HG03095 (cell line): ENCODE measurements at regions not wholly inside any gene's neighbourhood (a gene's known extent, or its start where the extent isn't known, plus 50 kb on each side); places are given as distances from the start of the nearest gene placed in this dataset.
A peak's percentile ranks its signal among the peaks of the same experiment; 100 is the strongest.

ENCODE experiments used
- ATAC-seq: cut with Tn5 transposase; IDR thresholded peaks from one replicate; pipeline ENCODE4 v1.9.1; 2021; ENCODE audit warnings: moderate library complexity; ENCODE audit not compliant: unreplicated experiment

DNA sequence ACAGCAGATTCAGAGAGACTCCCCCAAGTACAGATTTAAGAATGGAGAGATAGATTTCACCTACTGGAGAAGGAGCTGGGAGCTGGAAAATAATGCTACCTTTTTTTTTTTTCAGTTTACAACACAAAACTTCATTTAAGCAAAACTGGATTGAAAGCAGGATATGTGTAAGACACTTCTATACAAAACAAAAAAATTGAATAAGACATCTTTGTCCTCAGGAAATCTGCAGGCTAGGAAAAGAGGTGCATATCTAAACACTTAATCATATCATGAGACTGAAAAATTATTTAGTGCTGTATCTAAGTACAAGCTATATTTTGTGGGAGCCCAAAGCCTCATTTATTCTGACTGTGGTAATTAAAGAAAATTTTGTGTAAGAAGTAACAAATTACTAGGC, 516.1 kb downstream of the ZIC1 start:
- no peak for ATAC-seq

DNA sequence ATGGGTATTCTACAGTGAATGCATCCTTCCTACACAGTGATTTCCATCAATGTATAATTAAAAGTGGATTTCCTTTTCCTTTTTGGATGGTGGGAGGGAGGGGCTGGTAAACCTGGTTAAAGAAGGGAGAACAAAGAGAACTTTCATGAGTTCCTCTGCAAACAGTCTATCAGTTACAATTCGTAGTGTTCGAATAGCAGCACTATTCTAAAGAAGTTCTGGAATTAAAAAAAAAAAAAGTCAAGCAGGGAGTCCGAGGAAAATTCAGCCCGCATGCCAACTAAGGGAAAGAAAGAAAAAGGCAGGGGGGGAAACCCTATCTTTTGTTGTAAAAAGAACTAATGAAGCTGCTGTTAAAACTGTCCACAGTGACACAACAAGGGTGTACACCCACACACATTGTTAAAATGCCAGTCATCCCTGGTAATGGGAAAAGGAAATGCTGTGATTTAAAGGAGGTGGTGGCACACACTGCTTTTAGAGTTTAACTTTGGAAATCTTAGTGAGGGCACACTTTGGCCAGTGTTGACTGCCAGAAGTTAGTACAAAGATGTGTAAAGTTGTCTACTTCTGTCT, 521.2 kb downstream of the ZIC1 start:
- ATAC-seq, result no peak

DNA sequence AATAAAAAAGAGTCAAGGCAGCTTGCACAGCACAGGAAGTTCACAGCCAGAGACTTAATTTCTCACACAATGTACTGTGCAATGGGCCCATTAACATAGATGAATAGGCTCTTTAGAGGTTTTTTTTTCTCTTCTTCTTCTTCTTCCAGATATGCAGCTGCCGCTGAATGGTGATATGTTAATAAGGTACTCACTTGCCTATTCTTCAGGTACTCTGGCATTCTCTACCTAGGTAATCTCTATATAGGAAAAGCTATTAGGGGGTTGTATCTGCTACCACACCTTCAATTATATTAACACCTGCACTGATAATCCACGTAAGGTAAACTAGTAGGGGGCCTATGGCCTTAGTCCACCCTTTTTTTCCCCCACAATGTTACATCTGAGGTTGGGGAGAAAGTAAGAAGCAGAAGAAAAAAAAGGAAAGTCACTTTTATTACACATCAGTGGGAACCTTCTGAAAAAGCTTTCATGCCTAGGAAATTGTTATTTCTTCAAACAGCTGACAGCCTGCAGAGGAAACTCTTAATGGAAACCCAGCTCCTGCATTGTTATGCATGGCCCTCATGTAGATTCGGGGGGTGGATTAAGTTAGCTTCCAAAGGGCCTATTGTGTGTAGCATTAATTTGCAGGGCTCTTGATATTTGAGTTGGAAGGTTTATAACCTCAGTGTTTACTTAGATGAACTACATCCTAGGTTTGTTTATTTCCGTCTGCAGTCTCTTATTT, 525.5 kb downstream of the ZIC1 start:
- no peak for ATAC-seq

DNA sequence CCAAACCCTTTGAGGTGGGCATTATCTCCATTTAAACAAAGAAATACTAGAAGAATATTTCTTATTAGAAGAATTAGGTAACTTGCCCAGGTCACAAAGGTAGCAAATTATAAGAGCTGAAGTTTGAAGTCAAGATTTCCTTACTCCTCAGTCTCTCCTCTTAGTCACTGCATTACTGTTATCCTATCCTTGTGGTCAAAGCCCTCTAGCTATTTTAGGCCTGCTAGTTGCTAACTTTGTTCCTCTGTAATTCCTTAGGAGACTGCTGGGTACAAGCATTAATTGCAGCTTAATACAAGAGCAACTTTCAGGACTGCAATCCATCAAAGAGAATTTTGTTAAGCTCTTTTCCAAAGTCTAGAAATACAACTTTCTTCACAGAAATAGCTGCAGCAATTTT, 528.2 kb downstream of the ZIC1 start:
- ATAC-seq, result no peak

DNA sequence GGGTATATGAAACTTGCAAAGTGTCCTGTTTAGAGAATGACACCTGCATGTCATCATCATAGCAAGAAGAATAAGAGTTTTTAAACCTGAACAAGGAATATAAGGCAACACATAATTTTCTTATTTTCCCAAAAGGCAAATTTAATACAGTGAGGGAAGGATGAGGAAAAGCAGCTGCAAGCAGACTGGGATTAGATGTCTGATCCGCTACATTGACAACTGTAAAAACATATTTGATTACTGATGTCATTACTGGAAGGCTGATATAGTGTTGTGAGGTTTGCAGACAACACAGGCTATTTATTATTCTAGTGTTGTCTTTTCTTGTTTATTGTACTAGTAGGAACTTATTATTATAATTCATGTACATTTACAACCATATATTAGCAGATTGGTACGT, 528.7 kb downstream of the ZIC1 start:
- ATAC-seq, result no peak

DNA sequence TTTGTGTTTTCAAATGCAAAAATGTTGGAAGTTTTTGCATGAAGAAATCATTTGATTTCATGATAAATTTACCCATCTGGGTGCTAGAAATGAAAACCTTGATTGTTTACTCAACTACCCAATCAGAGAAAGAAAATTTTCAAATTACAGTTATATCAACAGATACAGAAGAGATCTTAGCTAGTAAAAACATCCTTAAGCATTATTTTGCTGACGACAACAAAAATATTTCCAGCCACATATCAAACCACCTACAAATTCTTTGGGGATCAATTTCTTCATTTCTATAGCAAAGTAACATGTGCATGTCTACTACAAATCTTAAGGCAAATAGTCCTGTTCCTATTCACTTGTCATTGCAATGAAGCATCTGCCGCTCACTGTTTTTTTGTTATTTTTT, 530.3 kb downstream of the ZIC1 start:
- ATAC-seq, result no peak

DNA sequence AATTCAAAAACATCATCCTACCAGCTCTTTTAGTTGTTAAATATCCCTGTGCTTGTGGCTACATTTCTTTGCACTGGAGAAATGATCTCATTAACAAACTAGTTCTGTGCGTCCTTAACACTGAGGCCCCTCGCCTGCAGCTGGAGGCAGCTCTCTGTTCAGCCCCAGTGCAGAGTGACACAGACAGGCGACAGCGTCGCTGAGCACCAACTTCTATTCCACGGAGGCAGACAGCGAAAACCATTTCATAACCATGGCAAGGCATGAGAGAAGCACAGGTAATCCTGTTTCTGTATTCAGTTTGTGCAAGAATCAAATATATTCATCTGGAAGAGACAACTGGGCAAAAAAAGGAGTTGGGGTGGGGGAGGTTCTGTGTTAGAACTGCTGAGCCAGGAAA, 530.7 kb downstream of the ZIC1 start:
- ATAC-seq, result no peak

DNA sequence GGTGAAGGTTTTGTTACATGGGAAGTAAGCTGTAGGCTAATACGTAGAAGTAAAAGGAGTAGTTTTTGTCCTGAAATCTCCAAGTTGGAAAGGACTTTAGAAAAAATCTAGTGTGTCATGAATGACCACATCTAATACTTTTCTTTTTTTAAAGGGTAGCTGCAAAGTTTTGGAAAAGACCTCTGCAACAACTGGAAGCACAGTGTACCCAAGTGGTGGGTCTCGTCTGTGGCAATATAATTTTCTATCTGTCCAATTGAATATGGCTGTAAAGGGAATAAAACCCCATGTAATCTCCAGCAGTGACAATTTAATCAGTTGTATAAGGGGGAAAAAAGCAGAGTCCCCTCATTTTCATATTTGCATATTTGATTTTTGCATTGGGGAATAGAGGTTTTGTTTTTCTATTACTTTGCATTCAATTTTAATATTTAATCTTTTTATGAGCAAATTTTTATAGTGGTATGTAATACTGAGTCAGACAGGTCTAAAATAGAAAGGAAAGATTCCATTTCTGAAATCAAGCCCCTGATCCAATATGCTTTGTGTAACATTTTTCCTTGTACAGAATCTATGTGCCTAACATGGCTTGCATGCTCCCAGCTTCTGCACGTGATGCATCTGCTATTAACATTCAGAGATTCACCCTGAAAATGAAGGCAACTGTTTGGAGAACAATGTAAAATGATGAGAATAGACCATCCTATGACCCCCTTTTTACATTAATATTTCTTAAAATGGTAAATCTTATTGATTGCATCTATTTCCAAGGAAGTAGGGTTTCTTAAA, 531.4 kb downstream of the ZIC1 start:
- ATAC-seq, result no peak

DNA sequence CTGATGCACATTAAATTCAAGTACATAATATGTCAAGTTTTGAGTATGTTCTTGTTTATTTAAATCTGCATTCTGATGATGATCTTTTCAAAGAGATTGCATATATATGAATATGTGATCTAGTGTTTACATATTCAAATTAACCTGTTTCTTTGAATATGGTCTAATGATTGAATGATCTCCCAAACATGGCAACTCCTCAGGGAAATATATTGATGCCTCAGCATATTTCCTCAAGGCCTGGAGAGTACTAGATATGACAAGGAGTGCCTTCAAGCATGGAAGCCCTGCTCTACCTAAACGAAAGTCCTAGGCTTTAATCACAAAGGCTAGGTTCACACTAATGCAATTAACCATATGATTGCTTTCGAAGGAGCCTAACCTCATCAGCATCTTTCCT, 532.8 kb downstream of the ZIC1 start:
- ATAC-seq, result no peak

DNA sequence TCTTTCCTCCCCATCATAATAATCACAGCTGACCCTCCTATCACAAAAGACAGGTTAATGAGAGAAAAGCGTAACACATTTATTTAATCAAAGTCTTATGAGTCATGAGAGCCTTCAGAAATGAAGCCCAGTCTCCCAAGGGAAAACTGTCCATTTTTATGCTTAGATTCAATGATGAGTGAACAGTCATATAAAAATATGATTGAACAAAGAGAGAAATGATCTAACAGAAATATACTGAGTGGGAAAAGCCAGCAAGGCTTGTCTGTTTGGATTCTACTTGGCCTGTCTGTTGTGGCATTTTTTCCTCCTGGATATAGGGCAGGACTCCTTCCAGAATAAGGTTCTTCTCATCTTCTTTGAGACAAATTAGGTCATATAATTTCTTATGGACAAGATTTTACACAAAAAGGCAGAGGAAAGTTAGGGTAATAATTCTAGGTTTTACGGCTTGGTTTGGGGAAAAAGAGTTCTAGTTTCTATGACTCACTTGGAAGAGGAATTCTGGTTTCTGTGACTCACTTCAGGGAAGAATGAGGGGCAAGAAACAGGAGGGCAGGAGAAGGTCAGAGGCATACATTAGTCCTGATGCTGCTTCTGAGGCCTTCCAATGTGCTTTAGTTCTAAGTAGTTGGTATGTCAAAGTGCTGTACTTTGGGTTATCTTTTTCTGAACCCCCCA, 534.2 kb downstream of the ZIC1 start:
- no peak for ATAC-seq

DNA sequence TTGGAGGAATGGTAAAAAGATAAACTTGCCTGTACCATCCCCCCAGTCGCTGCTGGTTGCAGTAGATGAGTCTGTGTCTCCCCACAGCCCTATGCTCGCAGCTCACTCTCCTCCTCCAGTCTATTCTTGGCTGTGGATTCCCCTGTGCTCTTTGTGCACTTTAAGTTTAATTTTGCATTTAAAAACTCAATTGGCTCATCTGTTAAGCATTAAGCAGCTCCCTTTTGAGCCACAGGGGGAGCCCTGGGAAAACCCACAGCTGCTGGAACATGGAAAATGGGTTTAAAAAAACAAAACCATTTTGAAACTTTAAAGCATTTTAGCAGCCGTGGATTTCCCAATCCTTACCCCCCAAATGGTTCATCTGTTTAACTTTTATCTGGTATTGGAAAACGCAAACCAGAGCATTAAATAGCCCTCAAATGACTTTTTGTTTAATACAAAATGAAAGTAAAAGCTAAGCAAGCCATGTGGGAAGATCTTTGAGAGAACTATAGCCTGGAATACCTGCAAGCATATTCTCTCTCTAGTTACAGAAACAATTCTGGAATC, 536.9 kb downstream of the ZIC1 start:
- ATAC-seq, result peak; percentile 52

DNA sequence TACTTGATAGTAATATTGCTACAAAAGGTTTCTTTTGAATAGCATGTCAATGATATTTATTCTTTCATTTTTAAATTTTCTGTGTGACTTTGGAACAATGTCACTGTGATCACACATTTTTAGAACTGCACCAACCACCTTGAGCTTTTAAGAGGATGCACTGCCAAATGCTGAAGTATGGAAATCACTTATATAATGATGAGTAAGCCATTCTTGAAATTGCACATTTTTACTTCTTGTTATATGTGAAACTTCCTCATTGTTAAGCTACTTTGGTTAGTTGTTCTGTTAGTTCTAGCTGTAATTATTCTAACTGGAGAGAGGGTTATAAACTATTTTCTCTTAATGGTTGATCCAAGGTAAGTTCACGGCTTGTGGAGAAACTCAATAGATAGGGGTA, 547.5 kb downstream of the ZIC1 start:
- ATAC-seq, result no peak

DNA sequence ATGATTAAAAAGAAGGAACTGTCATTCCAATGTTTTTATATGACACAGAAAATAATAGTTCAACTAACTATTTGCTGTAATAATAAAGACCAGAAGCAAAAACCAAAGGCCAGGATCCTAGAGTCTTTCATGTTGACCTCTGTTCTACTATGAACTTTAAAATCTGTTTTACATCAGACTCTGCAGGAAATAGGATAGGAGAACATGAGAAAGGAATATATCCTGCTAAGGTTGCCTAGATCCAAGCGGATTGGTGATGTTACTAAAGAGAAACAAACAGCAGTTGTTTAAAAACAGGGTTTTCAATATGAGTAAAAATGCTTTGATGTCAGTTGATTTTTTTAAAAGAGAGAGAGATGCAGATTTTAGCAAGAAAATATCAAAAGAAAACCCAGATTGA, 549.6 kb downstream of the ZIC1 start:
- ATAC-seq, result no peak

DNA sequence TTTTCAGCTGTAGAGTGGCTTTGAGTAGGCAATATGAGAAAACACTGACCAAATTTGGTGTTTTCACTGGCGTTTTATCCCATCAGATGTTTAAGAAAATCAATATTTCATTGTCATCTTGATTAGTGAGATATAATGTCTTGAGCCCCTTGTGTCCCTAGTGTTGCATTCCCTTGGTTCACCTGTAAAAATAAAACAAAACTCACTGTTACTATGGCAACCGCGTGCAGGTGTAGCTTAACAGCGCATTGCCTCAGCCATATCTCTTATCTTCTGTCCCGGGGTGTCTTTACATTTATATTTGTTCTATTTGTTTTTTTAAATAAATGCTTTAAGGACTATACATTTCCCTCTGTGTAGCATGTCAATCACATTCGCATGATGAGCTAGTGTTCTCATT, 551.6 kb downstream of the ZIC1 start:
- no peak for ATAC-seq

DNA sequence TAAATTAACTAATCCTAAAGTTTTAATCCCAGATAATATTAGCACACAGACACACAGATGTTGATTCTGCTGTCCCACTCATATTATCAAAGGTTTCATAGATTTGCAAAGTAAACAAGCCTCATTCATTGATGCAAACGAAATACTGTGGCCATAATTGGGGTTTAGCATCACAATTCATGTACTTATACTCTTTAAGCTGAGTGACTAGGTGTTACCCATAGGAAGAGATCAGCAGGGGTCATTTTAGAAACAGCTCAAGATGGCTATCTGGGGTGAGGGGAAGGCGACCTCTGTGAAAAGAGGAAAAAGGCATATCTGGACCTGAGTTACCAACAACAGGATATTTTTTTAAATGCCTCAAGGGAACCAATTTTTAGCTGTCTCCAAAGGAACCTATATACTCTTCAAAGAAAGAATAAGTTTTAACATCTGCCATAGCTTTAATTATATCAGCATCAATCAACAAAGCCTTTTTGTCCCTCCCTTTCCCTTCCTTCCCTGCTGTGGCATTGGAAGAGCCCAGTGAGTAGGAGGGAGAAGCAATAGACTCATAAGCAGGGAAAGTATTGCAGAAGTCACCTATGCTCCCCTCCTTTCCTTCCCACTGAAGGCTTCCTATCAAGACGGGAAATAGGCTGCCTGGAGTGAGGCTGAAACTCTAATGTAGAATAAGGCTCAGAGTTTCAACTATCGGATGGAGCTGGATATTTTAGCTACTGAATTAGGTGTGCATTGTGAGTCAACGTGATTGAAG, 553.4 kb downstream of the ZIC1 start:
- no peak for ATAC-seq

DNA sequence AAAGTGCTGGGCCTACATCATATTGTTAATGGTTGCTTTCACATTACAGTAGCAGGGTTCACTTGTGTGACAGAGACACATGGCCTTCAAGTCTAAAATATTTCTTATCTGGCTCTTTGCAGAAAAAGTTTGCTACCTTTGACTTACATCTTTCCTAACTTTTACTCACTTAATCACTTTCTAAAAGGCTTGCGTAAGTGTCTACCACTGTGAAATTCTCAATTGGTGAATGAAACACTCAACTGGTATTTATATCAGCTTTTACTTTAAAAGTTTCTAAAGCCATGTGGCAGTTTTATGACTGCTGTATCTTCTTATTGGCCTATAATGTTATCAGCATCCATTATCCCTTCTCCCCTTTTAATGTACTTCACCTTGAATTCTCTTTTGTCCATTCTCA, 554.5 kb downstream of the ZIC1 start:
- ATAC-seq, result no peak

DNA sequence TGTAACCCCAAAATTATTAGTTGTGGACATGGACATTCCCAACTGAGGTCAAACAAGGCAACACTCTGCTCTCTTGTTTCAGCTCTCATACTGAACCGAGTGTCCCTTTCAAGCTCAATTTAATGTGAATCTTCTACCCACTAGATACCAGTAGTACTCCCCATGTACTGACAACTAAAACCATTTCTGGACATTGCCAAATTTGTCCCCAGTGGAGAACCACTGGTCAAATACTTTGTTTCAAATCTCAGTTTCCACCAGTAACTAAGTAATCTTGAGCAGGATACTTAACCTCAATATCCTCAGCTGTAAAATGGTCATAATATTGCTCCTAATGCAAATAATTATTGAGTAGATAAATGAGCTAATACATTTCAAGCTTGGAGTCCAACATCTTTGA, 566.0 kb downstream of the ZIC1 start:
- ATAC-seq, result no peak

DNA sequence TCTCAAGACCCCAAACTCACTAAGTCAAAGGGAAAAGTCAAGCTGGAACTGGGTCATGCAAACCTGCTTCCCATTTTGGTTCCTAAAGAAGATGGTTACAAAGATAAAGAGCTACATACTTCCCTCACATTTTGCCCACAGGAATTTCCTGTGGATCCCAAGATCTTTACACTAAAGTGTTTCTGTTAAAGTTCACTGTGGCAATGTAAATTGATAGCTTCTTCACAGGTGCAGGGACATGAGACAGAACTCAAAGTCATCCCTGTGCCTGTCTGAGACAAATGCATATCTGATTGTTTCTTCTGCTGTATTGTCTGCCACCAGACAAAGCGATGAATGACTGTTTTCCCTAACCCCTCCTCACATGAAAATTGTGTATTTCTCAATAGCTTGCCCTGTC, 567.8 kb downstream of the ZIC1 start:
- no peak for ATAC-seq

DNA sequence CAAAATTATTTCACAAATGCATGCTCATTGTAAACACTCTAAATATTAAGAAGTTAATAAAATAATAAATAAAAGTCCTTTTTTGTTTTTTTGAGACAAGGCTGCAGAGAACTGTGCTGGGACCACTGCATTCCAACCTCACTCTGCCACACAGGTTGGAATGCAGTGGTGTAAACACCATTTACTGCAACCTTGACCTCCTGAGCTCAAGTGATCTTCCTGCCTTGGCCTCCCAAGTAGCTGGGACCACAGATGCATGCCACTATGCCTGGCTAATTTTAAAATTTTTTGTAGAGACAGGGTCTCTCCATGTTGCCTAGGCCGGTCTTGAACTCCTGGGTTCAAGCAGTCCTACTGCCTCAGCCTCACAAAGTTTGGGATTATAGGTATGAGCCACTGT, 578.4 kb downstream of the ZIC1 start:
- ATAC-seq, result no peak

DNA sequence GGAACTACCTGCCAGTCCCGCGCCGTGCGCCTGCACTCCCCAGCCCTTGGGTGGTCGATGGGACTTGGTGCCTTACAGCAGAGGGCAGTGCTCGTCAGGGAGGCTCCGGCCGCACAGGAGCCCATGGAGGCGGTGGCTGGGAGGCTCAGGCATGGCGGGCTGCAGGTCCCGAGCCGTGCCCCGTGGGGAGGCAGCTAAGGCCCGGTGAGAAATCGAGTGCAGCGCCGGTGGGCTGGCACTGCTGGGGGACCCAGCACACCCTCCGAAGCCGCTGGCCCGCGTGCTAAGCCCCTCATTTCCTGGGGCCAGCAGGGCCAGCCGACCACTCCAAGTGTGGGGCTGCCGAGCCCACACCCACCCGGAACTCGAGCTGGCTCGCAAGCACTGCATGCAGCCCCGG, 580.2 kb downstream of the ZIC1 start:
- no peak for ATAC-seq

DNA sequence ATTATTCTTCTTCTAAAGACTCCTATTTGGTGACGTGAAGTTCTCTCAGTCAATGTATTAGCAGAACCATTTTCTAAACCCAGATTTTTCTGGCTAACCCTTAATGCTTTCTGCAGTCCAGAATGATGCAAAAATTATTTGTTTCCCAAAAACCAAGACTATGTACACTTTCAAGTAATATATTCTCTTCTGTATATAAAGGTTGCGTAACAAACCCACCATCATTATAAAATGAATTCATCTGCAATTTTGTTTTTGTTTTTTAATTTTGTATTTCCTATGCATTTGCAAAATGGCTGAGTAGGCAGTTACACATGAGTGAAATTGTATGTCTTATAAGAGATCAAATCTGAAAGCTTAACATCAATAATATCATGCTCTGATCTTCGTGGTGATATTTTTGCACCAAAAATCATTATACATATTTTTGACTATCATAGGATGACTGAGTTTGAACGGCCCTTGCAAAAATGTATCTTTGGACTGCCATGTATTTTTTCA, 593.6 kb downstream of the ZIC1 start:
- ATAC-seq, result no peak
